ENCODE measurements at regions not wholly inside any gene's neighbourhood (a gene's known extent, or its start where the extent isn't known, plus 50 kb on each side); places are given as distances from the start of the nearest gene placed in this dataset.
"Not testable (repeated sequence)": the region's sequence is repeated elsewhere in the genome, so short reads cannot be mapped to it uniquely, and the experiment has no call there.

DNA sequence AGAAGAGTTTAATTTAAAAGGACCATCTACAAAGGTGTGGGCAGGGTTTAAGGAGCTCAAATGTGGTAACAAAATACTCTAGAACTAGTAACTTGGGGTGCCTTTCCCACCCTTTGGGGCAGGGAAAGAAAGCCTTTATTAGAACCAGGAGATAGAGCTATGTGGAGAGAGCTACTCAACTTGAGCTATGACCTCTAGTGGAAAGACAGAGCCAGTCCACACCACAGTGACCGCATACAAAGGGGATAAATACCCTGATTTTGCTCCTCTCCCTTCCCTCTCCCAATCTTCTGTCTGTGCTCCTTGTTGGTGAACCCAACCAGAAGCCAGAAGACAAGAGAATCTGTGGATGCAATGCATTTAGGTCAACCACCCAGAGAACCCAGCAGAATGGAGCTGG is 54.4 kb upstream of the JAK1 start:
- no peak overlapping the region for H3K27ac Mint-ChIP-seq
- ATAC-seq: no peak

DNA sequence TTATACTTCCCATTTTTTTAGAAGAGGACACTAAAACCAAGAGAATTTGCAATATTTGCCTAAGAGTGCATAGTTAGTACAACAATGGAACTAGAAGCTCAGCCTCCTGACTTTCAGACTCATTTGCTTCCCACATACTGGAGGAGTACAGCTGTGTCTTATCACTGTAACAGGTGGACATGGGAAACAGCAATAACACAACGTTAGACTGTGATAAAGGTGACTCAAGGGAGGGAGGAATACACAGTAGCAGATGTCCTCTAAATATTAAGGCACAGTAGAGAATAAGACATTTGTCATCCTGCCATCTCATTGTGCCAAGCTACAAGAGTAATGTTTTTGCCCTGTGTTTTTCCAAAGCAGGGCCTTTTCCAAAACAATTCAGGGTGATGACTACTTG is 55.4 kb upstream of the JAK1 start:
- no peak overlapping the region for H3K27ac Mint-ChIP-seq
- H3K27me3 Mint-ChIP-seq: no peaks in the 10 kb centered on the region
- ATAC-seq: no peak
- no peak for DNase-seq
- no peaks in the 10 kb centered on the region for H3K4me1 Mint-ChIP-seq
- H3K9me3 Mint-ChIP-seq: no peaks in the 10 kb centered on the region
- H3K4me3 Mint-ChIP-seq: no peak overlapping the region

More for the DNA sequence above, 54.4 kb upstream of the JAK1 start:
- Mint-ChIP-seq H3K27me3 (no peaks in the 10 kb centered on the region), H3K4me3 (no peak overlapping the region), H3K4me1 (no peaks in the 10 kb centered on the region), H3K9me3 (no peaks in the 10 kb centered on the region)
- DNase-seq: no peak

DNA sequence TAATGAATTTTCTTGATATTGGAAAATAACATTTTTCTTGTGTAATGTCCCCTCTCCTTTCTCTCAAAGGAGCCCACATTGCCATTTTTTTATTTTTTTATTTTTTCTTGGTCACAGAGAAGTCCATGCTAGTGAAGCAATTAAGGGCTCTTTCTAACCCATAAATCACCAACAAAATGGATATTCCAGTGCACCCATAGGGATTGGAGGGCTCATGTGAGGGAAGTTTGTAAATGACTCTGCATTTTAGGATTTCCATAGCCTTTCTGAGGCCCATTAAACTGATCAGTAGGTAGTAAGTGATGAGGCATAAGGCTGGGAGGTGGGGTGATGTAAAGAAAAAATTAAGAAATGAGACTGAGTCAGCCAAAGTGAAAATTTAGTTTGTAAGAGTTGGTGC is 55.9 kb upstream of the JAK1 start:
- Mint-ChIP-seq H3K4me1 (no peaks in the 10 kb centered on the region), H3K4me3 (no peak overlapping the region), H3K9me3 (no peaks in the 10 kb centered on the region), H3K27me3 (no peaks in the 10 kb centered on the region), H3K27ac (no peak overlapping the region)
- DNase-seq: no peak
- no peak for ATAC-seq

DNA sequence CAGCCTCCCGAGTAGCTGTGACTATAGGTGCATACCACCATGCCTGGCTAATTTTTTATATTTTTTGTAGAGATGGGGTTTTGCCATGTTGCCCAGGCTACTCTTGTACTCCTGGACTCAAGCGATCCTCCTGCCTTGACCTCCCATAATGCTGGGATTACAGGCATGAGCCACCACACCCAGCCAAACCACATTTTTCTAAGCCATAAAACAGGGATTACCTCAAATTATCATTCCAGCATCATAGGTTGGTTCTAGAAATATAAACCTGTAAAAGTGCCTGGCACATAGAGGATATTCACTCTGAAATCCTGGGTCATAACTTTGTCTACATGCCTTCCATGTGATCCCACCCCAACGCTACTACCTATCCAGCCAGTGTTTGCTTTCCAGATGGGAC is 59.4 kb upstream of the JAK1 start:
- Mint-ChIP-seq H3K4me3 (no peak overlapping the region), H3K4me1 (no peaks in the 10 kb centered on the region), H3K9me3 (peaks cover 0 to 5% of the 10 kb centered on the region in 2 donors), H3K27ac (no peak overlapping the region), H3K27me3 (no peaks in the 10 kb centered on the region)
- ATAC-seq (no peak), DNase-seq (no peak)

DNA sequence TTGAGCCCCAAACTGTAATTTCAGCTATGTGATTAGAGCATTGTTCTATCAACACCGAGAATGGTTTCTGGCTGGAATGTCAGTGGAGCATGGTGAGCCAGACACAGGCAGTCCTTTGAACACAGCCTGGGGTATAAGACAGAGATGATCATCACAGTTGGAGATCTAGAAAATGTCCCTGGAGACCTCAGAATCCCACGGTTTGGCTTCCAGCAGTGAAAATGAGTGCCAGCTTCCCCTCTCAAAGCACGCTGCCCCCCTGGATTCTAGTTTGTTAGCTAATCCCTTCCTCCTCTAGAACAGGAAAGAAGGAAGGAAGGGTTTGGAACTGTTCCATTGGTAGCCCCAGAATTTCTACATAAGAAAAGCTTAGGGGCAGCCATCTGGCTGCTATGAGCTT is 59.9 kb upstream of the JAK1 start:
- DNase-seq (no peak), ATAC-seq (no peak)
- H3K4me3 Mint-ChIP-seq: no peak overlapping the region
- H3K27ac Mint-ChIP-seq: no peak overlapping the region
- H3K9me3 Mint-ChIP-seq: peaks cover 0 to 5% of the 10 kb centered on the region in 2 donors
- H3K4me1 Mint-ChIP-seq: no peaks in the 10 kb centered on the region
- no peaks in the 10 kb centered on the region for H3K27me3 Mint-ChIP-seq

DNA sequence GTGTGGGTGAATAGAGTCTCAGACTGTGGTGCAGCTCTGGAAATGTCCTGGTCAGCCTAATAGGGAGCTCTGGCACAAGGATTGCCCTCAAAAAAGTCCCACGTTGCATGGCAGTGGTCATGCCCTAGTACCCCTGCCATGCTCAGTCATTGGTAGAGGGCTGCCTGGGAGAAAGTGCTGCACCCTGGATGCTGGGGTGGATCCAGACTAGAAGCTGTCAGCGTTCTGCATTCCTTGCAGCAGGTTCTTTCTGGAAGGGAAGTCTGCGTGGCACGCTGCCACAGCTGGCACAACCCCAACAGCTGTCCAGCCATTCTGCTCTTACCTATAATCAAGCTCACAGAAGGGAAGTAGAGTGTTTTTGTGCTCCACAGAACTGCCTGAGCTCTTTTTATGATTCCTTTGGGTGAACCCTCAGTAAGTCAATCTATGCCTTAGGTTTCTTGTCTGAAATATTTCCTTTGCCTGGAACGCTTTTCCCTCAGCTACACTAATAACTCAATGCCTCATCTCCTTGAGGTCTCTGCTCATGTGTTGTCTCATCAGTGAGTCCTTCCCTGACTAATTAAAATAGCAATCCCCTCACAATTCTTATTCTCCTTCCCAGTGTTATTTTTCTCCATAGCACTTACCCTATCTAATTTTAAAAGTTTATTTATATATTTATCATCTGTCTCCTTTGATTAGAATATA is 61.5 kb upstream of the JAK1 start:
- DNase-seq (no peak), ATAC-seq (no peak)
- Mint-ChIP-seq H3K27ac (no peak overlapping the region), H3K4me1 (no peaks in the 10 kb centered on the region), H3K27me3 (no peaks in the 10 kb centered on the region), H3K9me3 (peaks cover 0 to 5% of the 10 kb centered on the region in 2 donors), H3K4me3 (no peak overlapping the region)

DNA sequence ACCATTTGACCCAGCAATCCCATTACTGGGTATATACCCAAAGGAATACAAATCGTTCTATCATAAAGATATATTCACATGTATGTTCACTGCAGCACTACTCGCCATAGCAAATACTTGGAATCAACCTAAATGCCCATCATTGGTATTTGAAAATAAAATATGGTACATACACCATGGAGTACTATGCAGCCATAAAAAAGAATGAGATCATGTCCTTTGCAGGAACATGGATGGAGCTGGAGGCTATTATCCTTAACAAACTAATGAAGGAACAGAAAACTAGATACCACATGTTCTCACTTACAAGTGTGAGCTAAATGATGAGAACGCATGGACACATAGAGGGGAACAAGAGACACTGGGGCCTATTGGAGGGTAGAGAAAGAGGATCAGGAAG is 63.1 kb upstream of the JAK1 start:
- ATAC-seq, H3K27ac Mint-ChIP-seq, H3K9me3 Mint-ChIP-seq: not testable (repeated sequence)

DNA sequence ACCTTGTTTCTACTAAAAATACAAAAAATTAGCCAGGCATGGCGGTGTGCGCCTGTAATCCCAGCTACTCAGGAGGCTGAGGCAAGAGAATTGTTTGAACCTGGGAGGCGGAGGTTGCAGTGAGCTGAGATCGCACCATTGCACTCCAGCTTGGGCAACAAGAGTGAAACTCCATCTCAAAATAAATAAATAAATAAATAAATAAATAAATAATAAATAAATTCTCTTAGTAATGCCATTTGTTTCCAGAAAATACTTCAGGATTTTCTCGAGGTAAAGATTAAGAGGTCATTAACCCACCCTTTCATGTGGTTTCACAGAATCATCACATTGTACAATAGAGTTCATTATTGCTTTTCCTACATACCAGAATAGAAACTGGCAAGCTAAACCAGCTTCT is 68.5 kb upstream of the JAK1 start:
- not testable (repeated sequence) for DNase-seq, H3K4me3 Mint-ChIP-seq, H3K27me3 Mint-ChIP-seq, H3K9me3 Mint-ChIP-seq, H3K27ac Mint-ChIP-seq, H3K4me1 Mint-ChIP-seq, ATAC-seq

More for the DNA sequence above, 63.1 kb upstream of the JAK1 start:
- H3K4me1 Mint-ChIP-seq, H3K4me3 Mint-ChIP-seq, DNase-seq, H3K27me3 Mint-ChIP-seq: not testable (repeated sequence)

DNA sequence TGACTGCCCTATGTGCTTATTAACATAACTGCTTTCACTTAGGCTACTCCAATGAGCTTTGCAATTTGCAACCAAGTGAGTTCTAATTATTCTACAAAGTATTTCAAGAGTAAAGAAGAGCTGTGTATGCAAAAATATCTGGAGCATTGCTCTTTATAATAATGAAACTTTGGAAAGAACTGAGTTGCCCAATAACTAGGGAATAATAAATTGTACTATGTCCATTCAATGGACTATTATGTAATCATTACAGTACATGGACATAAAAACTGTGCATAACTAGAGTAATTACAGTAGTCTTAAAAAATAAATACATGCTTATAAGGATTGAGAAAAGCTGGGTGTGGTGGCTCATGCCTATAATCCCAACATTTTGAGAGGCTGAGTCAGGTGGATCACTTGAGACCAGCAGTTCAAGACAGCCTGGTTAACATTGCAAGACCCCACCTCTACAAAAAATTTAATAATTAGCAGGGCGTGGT is 70.3 kb upstream of the JAK1 start:
- Mint-ChIP-seq H3K27ac (no peak overlapping the region), H3K9me3 (no peaks in the 10 kb centered on the region), H3K4me3 (no peak overlapping the region), H3K27me3 (no peaks in the 10 kb centered on the region), H3K4me1 (peaks cover 20% of the 10 kb centered on the region)
- no peak for ATAC-seq
- DNase-seq: no peak

DNA sequence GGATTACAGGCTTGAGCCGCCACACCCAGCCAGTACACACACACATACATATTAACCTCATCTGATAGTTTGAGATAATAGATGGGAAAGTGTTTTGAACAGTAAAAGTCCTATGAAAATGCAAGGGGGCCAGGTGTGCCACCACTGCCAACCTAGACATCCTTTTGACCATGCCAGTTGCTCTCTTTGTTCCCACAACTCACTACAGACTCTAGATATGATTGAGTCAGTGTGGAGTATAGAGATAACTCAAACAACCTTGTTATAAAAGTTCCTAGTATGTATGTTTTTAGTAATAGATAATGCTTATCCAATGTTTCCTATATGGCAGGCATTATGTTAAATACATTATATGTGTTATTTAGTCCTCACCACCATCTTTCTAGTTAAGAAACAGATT is 72.7 kb upstream of the JAK1 start:
- H3K4me1 Mint-ChIP-seq: peaks cover 23% of the 10 kb centered on the region
- DNase-seq (no peak), ATAC-seq (no peak)
- H3K4me3 Mint-ChIP-seq: no peak overlapping the region
- H3K27ac Mint-ChIP-seq: no peak overlapping the region
- H3K27me3 Mint-ChIP-seq: no peaks in the 10 kb centered on the region
- H3K9me3 Mint-ChIP-seq: no peaks in the 10 kb centered on the region

DNA sequence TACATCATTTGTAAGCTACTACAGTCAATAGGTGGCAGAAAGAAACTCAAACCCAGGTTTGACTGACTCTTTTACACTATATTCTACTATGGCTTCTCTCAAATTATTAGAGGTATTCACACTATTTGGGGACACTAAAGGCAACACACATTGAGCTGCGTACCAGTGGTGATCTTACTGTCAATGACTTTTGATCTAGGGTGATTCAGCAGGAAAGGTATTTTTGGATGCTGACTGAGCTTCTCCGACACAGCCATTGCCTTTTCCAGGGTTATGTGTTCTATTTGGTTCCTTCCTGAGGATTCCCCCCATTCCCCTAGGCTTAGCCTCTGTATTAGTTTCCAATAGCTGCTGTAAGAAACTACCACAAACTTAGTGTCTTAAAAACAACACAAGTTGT is 73.2 kb upstream of the JAK1 start:
- Mint-ChIP-seq H3K27ac (no peak overlapping the region), H3K4me1 (peaks cover 26% of the 10 kb centered on the region), H3K27me3 (no peaks in the 10 kb centered on the region), H3K4me3 (no peak overlapping the region), H3K9me3 (no peaks in the 10 kb centered on the region)
- no peak for ATAC-seq
- no peak for DNase-seq

DNA sequence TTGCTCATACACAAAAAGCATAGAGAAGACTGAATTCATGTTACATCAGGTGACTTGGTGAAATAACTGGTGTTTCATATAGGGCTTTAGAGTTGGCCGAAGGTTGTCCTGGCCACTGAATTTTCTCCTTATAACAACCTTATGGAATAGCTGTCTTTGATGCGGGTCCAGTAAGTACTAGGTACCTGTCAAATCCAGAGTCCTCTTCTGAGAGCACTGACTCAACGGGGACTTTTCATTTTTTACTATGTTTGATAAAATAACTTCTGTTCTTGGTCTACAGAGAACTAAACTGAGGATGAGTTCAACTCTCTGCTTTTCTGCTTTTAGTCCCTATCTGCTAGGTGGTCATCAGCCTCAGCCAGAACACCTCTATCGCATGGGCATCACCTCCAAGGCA is 76.1 kb upstream of the JAK1 start:
- Mint-ChIP-seq H3K9me3 (no peaks in the 10 kb centered on the region), H3K4me3 (no peak overlapping the region), H3K4me1 (peaks cover 34% of the 10 kb centered on the region), H3K27me3 (no peaks in the 10 kb centered on the region), H3K27ac (peak overlapping the region in 1 of 2 donors; percentile 40)
- no peak for ATAC-seq
- DNase-seq: no peak

DNA sequence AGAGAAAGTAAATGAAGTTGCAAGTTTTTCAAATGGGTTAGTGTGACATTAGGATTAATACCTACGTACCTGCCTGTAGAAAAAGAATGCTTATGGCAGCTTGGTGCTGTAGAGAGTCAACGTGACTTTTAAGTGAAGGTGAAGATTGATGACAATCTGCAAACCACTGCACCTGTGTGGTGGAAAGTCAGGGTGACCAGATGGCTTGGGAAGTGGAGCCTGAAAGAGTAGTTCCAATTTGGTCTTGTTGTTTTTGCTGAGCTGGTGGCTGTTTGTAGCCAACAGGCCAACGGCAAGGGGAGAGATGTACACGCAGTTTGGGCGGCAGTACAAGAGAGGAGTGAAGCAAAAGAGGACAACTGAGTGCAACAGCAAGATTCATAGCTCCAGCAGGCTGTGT is 78.1 kb upstream of the JAK1 start:
- H3K4me3 Mint-ChIP-seq: no peak overlapping the region
- H3K4me1 Mint-ChIP-seq: peaks cover 43% of the 10 kb centered on the region
- no peak for ATAC-seq
- DNase-seq: no peak
- H3K27ac Mint-ChIP-seq: no peak overlapping the region
- H3K27me3 Mint-ChIP-seq: no peaks in the 10 kb centered on the region
- no peaks in the 10 kb centered on the region for H3K9me3 Mint-ChIP-seq

DNA sequence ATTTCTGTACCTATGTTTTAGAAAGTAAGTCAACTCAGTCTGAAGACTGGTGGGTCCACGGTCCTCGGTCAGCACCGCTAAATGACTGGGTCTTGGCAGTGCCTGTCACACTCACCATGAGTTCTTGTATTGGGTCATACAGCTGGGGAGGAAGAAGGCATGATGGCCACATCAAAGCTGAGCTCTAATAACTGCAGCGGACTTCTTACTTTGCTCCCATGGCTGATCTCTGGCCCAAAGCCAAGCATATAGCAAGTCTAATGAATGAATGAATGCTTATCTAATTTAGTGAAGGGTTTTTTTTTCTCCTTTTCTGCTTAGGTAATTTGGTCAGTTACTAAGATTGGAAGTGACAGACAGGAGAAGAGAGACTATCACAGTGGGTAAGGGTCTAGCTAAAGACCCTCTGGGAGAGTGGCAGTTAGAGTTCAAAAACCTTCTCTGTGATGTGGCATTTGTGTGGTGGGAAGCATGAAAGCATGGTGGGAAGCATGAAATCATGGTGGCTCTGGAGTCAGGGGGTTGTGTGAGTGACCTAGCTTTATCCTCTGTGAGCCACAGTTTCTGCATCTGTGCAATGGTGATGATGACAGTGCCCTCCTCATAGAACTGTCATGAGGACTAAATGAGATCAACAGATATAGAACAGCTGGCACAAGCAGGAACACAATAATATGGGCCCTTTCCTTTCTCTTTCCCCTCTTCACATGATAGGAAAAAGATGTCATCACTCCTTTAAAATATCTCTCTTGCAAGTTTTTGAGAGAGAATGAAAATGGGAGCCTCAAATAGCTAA is 78.9 kb upstream of the JAK1 start:
- Mint-ChIP-seq H3K4me1 (peaks cover 52% of the 10 kb centered on the region), H3K9me3 (no peaks in the 10 kb centered on the region), H3K27me3 (no peaks in the 10 kb centered on the region), H3K4me3 (no peak overlapping the region), H3K27ac (no peak overlapping the region)
- DNase-seq: no peak
- ATAC-seq: no peak

DNA sequence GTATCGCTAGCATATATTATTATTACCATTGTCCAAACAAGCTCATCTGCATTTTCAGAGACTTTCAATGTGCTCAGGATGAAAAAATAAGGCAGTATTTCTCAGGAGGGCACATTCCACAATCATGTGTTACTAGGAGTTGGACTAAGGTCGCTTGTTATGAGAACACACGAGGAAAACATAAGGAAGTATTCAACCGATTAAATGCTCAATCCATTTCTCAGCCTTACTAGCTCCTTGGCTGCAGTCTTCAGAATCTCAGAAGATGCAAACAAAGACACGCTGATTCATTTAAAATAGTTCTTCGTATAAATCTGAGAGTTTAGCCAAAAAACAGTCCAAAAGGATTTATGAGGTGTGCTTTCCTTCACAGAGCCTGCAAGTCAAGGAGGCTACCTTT is 82.0 kb upstream of the JAK1 start:
- H3K27ac Mint-ChIP-seq: no peak overlapping the region
- H3K4me1 Mint-ChIP-seq: peaks cover 52% of the 10 kb centered on the region
- no peaks in the 10 kb centered on the region for H3K9me3 Mint-ChIP-seq
- DNase-seq (no peak), ATAC-seq (no peak)
- H3K4me3 Mint-ChIP-seq: no peak overlapping the region
- H3K27me3 Mint-ChIP-seq: no peaks in the 10 kb centered on the region

DNA sequence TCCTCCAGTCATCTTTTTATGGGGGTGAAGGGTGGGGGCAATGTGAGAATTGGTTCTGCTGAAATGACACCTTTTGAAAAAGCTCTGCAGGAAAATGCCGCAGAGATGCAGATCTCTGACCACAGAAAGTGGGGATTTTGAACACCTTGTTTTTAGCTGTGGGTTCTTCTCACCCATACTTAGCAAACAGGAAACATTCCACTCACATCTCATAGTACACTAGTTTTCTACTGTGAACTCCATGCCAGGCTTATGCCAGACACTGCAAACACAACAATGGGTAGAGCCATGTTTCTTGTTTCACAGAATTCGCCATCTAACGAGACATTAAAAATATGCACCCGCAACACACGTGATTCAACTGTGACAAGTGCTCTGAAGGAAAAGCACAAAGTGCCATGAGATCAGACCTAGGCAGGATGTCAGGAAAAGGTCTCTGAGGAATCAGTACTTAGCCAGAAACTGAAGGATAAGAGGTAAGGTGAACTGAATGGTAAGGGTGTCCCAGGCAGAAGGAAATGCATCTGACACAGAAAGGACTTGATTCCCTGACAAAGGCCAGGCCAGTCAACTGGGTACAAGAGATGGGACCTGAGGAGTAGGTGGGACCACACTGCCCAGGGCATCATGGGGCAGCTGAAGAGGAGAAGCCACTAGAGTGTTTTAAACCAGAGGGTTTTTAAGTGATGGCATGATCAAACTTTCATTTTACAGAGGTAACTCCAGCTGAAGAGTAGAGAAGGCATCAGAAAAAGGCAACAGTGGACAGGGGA is 83.8 kb upstream of the JAK1 start:
- Mint-ChIP-seq H3K4me1 (peaks cover 49% of the 10 kb centered on the region), H3K9me3 (no peaks in the 10 kb centered on the region), H3K27me3 (no peaks in the 10 kb centered on the region), H3K27ac (peak overlapping the region; percentile 28 to 71), H3K4me3 (peak overlapping the region; percentile 61 to 64)
- DNase-seq (no peak), ATAC-seq (peak; percentile 84)
